ENCODE measurements at regions not wholly inside any gene's neighbourhood (a gene's known extent, or its start where the extent isn't known, plus 50 kb on each side); places are given as distances from the start of the nearest gene placed in this dataset.
A peak's percentile ranks its signal among the peaks of the same experiment; 100 is the strongest.
"Not testable (repeated sequence)": the region's sequence is repeated elsewhere in the genome, so short reads cannot be mapped to it uniquely, and the experiment has no call there.

DNA sequence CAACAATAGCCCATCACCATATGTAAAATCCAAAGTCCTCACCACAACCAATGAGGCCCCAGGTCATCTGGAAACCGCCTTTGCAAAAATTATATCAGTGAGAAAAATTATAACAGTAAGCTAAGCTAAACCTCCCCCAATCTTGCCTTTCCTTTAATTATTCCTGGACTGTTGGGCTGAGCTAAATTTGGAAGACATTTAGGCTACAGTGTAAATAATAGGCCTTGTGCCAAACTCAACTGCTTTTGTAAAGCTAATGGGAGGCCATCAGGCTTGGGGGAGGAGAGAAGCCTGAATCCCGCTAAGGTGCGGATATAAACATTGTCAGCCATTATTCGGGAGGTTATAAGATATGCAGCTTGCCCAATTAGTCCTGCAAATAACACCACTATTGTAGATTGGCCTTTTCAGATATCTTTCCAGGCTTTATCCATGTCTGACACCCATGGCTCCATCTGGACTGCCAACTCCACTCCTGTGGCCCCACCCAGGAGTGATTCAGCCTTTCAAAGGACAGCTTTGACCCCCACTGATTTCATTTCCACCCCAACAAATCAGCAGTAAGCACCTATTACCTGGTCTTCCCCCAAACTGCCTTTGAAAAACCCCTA lies 53.0 kb upstream of the CA12 start:
- peak; percentile 54 for DNase-seq

- no peak for DNase-seq
These were observed 53.7 kb upstream of the CA12 start for GRCh38 chr15:63435204-63435820.

DNA sequence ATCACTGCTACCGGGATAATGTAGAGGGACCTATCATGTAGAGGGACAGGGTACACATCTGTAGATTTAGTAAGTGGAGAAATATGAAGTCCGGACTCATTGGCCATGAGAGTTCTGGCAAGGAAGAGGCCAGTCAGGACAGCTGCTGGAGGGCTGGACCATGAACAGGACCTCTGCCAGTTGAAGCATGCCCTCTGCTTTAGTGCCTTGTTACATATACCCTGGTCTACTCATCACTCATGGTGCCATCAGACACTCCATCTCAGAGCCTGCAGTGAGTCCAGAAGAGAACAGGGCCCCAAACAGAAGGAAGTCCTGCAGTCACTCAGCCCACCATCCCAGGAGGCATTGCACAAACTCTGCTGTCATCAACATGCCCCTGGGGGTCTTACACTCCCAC lies 54.7 kb upstream of the CA12 start:
- DNase-seq, result no peak

DNA sequence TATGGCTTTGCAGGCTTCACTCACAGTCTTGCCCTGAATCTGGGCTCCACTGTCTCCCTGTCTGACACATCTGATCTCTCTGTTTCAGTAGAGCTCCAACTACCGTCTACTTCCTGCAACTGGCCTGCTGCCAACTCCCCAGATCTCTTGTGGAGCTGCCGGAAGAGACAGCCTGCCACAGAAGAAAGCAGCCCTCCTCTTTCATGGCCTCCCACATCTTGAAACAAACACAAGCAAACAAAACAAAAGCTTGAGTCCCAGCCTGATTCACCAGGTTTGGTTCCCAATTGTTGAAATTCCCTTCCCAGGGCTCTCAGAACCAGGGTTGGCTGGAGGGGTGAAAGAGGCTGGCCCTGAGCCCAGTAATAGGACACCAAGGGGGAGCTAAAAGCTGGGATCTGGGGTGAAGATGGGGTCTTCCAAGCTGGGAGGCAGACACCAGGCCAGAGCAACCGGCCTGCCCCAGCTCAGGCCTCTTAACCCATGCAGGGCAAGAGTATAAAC lies 55.3 kb upstream of the CA12 start:
- DNase-seq, result peak; percentile 17

DNA sequence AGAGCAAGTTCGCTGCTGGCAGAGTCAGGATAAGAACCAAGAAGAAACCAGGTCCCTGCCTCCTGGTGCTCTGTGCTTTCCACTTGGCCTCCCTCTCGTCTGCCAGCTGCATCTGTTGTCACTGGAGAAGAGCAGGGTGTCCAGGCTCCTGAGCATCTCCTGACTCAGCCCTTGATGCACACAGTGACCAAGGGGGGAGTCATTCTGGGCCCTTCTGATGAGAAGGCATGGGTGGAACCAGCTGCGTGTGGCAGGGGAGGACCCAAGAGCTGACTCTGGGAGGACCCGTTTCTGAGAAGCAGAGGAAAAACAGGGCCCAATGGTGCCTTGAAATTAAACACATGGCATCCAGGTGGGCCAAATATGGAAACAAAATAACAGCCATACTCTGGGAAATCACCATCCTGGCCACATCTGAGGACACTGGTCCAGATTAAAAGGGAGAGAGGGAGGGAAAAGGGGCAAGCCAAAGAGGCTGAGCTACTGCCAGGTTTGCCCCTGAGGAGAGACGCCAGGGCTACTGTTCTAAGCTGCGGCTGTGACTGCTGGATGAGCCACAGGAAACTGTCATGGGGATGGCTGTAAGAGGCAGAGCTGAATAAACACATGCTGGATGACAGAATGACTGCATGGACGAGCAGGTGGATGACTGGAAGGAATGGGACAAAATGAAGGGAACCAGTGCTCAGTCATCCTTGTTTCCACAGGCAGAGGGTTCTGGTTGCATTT lies 58.1 kb upstream of the CA12 start:
- peak; percentile 30 for DNase-seq

GRCh38 chr15:63440265-63440648 lies 58.6 kb upstream of the CA12 start:
- no peak for DNase-seq

GRCh38 chr15:63440756-63441155 lies 59.1 kb upstream of the CA12 start:
- DNase-seq, result no peak

- no peak for DNase-seq
These were observed 59.6 kb upstream of the CA12 start for GRCh38 chr15:63441266-63441665.

DNA sequence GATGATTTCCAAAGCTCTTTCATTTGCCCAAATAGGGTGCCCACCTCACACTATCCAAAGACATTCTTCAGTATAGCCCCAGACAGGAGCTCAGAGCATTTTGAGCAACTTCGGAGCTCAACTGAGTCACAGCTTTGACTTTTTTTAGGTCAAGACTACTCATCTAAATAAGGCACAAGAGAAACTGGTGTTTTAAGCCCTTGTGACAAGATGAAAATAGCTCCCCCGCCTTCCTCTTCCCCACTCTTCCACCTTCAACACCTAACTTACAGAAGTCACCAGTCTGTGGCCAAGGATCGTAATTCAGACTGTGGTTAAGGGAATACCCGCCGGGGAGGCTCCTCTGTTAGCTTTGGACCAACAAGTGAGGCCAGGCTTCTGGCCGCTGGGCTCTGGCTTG lies 60.4 kb upstream of the CA12 start:
- DNase-seq, result no peak

GRCh38 chr15:63444611-63445010 lies 59.8 kb upstream of the USP3 start:
- no peak for DNase-seq

- no peak for DNase-seq
These were observed 58.1 kb upstream of the USP3 start for GRCh38 chr15:63446255-63446654.

GRCh38 chr15:63447017-63447676 lies 57.2 kb upstream of the USP3 start:
- DNase-seq, result peak; percentile 46

- no peak for DNase-seq
These were observed 56.1 kb upstream of the USP3 start for GRCh38 chr15:63448266-63448665.

- DNase-seq, result not testable (repeated sequence)
These were observed 55.4 kb upstream of the USP3 start for GRCh38 chr15:63448872-63449555.

DNA sequence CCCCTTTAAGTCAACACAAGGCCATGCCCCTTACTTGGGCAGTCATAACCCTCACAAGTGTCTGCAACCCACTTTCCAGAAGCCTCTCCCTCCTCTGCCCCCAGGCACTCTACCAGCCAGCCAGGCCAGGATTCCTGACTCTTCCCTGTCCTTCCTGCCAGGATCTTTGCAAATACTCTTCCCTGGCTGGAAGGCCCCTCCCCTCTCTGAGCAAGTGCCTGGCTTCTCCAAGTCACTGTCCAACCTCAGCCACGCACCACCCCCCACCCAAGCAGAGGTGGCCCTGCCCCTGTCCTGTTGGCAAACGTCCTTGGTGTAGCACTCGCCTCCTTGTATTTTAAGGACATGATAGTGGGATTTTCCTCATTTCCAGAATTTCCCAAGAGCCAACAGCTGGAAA lies 54.7 kb upstream of the USP3 start:
- DNase-seq, result no peak

DNA sequence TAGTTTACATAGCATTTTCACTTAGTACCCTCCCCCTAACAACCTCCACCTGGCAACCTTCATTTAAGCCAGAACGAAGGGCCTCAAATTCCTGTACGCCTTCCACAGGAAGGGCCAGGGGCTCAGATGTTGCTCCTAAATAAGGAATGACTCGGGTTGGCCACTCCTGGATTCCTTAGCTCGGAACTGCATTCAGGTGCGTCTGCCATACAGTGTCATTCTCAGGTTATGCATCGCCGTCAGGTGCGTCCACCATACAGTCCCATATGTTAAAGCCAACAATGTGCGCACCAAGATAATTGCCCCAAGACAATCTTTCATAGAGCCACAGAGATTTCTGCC lies 53.5 kb upstream of the USP3 start:
- DNase-seq, result no peak

- no peak for DNase-seq
These were observed 52.6 kb upstream of the USP3 start for GRCh38 chr15:63451671-63452315.

DNA sequence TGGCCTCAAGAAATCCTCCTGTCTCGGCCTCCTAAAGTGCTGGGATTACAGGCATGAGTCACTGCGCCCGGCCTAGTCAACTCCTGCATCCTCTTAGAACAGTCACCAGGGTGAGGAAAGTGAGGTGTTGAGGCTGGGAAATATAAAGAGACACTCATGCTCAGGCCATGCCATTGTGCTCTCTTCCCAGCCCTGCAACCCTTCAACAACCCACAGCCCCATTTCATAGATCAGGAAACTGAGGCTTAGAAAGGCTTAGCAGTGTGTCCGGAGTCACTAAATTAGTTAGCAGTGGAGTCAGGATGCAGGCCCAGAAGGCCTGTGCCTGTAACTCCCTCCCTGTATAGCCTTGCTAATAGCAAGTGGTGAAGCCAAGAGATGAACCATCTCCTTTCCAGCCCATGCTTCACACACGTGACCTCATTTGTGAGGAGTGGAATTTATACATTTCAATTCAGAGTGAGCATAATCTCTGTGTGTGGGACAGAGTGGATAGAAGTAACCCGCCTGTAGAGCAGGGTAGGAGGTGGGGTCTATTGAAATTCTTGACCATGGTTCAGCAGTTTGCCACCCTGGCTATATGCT lies 51.7 kb upstream of the USP3 start:
- DNase-seq, result no peak

- DNase-seq, result no peak
These were observed 51.0 kb upstream of the USP3 start for GRCh38 chr15:63453186-63453905.

DNA sequence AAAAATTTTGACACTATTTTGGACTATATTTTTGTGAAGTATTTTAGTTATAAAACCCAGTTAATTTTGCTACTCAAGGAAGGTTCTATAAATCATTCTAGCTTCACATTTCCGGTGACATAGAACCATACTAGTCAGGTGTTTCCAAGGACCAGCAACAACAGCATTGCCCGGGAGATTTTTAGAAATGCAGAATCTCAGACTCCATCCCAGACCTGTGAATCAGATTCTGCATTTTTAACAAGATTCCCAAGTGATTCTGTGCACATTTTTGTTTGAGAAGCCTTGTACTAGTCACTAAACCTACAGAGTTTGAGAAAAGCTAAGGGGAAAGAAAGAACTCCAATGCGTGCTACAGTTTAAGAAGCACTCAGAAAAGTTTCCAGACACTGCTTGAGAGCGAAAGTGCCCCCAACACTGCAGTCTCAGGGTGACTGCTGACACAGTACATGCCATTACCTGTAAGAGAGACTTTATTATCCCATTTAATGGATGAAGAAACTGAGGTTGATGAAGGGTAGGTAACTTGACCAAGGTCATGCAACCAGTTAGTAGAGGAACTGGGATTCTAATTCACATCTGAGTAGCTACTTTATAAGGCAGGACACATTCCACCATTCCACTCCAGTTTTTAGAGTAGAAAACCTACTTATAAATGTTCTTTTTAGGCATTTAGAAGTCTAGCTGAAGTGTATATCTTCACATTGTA lies 49.7 kb upstream of the USP3 start:
- no peak for DNase-seq
